IMR-90 (cell line): ENCODE measurements at regions not wholly inside any gene's neighbourhood (a gene's known extent, or its start where the extent isn't known, plus 50 kb on each side); places are given as distances from the start of the nearest gene placed in this dataset.

Experiments used
- ATAC-seq: fragments of 200-7000 bp; cut with Tn5 transposase; 2 replicates; pipeline ENCODE4 v1.9.1; 2020; ENCODE audit warnings: low read depth, mild to moderate bottlenecking, moderate library complexity
- BruUV-seq: library from RNA; stranded (reverse); fragments of 400-500 nt; replicated peaks from 2 replicates; lab custom pipeline; 2021; lab: Mats Ljungman, UMichigan
- CTCF ChIA-PET: fragments of 300-600 bp; formaldehyde crosslinking; extraction: SDS; loops from one replicate; lab custom pipeline; 2021; ENCODE audit warnings: antibody characterized with exemption; lab: Yijun Ruan, JAX
- POLR2A ChIA-PET: fragments of 300-600 bp; sonication (Branson Sonifier 250); formaldehyde crosslinking; loops from one replicate; lab custom pipeline; 2022; ENCODE audit warnings: antibody characterized with exemption; ENCODE audit not compliant: unreplicated experiment; lab: Charles Lee
- DNase-seq: peaks from one replicate; pipeline ENCODE4 v3.0.0; 2013
- H2AFZ ChIP-seq: replicated peaks from 2 replicates; pipeline ENCODE3; 2013; ENCODE audit warnings: low read length, mild to moderate bottlenecking; ENCODE audit not compliant: poor library complexity
- H2AK5ac ChIP-seq: 2 replicates; pipeline ENCODE4 v1.6.1; 2013; ENCODE audit warnings: low read depth, low read length, inconsistent platforms
- H2AK9ac ChIP-seq: replicated peaks from 2 replicates; pipeline ENCODE3; 2013; ENCODE audit warnings: mild to moderate bottlenecking, low read depth, low read length, moderate library complexity; ENCODE audit not compliant: poor library complexity
- H2BK120ac ChIP-seq: 2 replicates; pipeline ENCODE4 v1.6.1; 2013; ENCODE audit warnings: low read depth, low read length, inconsistent platforms
- H2BK15ac ChIP-seq: 3 replicates; pipeline ENCODE4 v1.6.1; 2013; ENCODE audit warnings: low read depth, low read length, inconsistent platforms
- H2BK20ac ChIP-seq: 2 replicates; pipeline ENCODE4 v1.6.1; 2013; ENCODE audit warnings: low read depth, mild to moderate bottlenecking, inconsistent platforms, low read length, moderate library complexity
- H2BK5ac ChIP-seq: 2 replicates; pipeline ENCODE4 v1.6.1; 2013; ENCODE audit warnings: mild to moderate bottlenecking, low read depth, low read length, inconsistent platforms; ENCODE audit not compliant: poor library complexity, severe bottlenecking
- H3K14ac ChIP-seq: replicated peaks from 2 replicates; pipeline ENCODE4 v1.6.1; 2013; ENCODE audit warnings: low read depth, low read length, inconsistent platforms
- H3K18ac ChIP-seq: 2 replicates; pipeline ENCODE4 v1.6.1; 2013; ENCODE audit warnings: low read depth, low read length, control low read depth
- H3K23ac ChIP-seq: 2 replicates; pipeline ENCODE4 v1.6.1; 2013; ENCODE audit warnings: low read depth, low read length, inconsistent platforms
- H3K27ac ChIP-seq: 2 replicates; pipeline ENCODE4 v1.5.1; 2013; ENCODE audit warnings: mild to moderate bottlenecking, control low read depth, low read length; ENCODE audit not compliant: insufficient read depth
- H3K27me3 ChIP-seq: 2 replicates; pipeline ENCODE4 v1.6.1; 2013; ENCODE audit warnings: low read length; ENCODE audit not compliant: control insufficient read depth, insufficient read depth
- H3K36me3 ChIP-seq: 2 replicates; pipeline ENCODE4 v1.6.1; 2013; ENCODE audit warnings: low read length, mixed read lengths; ENCODE audit not compliant: control insufficient read depth, insufficient read depth
- H3K4ac ChIP-seq: 2 replicates; pipeline ENCODE4 v1.6.1; 2013; ENCODE audit warnings: low read depth, low read length, inconsistent platforms
- H3K4me1 ChIP-seq: 2 replicates; pipeline ENCODE4 v1.6.1; 2013; ENCODE audit warnings: low read length, mixed read lengths; ENCODE audit not compliant: control insufficient read depth, insufficient read depth
- H3K4me2 ChIP-seq: 2 replicates; pipeline ENCODE4 v1.6.1; 2013; ENCODE audit warnings: low read depth, mild to moderate bottlenecking, control low read depth, low read length, moderate library complexity
- H3K4me3 ChIP-seq: 2 replicates; pipeline ENCODE4 v1.5.1; 2013; ENCODE audit warnings: low read depth, mild to moderate bottlenecking, control low read depth, low read length, moderate library complexity; ENCODE audit not compliant: insufficient read depth
- H3K56ac ChIP-seq: 2 replicates; pipeline ENCODE4 v1.6.1; 2013; ENCODE audit warnings: low read length, inconsistent platforms; ENCODE audit not compliant: insufficient read depth; ENCODE audit errors: extremely low read depth
- H3K79me1 ChIP-seq, 2 experiments: 2 replicates each; pipeline ENCODE4 v1.6.1; 2013; ENCODE audit warnings: low read length in 2 of 2, inconsistent platforms in 1 of 2, low read depth in 1 of 2
- H3K9ac ChIP-seq: 2 replicates; pipeline ENCODE4 v1.6.1; 2013; ENCODE audit warnings: low read depth, low read length, control low read depth
- H3K9me1 ChIP-seq: 2 replicates; pipeline ENCODE4 v1.6.1; 2013; ENCODE audit warnings: low read length, inconsistent platforms; ENCODE audit not compliant: insufficient read depth
- H3K9me3 ChIP-seq: 2 replicates; pipeline ENCODE4 v1.6.1; 2013; ENCODE audit warnings: low read length; ENCODE audit not compliant: control insufficient read depth, insufficient read depth
- H4K20me1 ChIP-seq: 2 replicates; pipeline ENCODE4 v1.6.1; 2013; ENCODE audit warnings: low read length, inconsistent platforms; ENCODE audit not compliant: insufficient read depth
- H4K5ac ChIP-seq: 2 replicates; pipeline ENCODE4 v1.6.1; 2013; ENCODE audit warnings: mild to moderate bottlenecking, low read depth, low read length, control low read depth
- H4K8ac ChIP-seq, 2 experiments: 2 replicates each; pipeline ENCODE4 v1.6.1; 2013; ENCODE audit warnings: low read depth in 2 of 2, low read length in 2 of 2, control low read depth in 1 of 2, inconsistent platforms in 1 of 2
- H4K91ac ChIP-seq: 2 replicates; pipeline ENCODE4 v1.6.1; 2013; ENCODE audit warnings: low read depth, low read length, inconsistent platforms; ENCODE audit not compliant: insufficient read depth
- BHLHE40 ChIP-seq: fragments of 150-350 bp; IDR thresholded peaks from 2 replicates; pipeline ENCODE4 v1.6.1; 2016; ENCODE audit warnings: mild to moderate bottlenecking, low read depth, low read length
- CEBPB ChIP-seq: IDR thresholded peaks from 2 replicates; pipeline ENCODE4 v1.6.1; 2012; ENCODE audit warnings: low read depth, low read length, improper control_type of control experiment
- CHD1 ChIP-seq: IDR thresholded peaks from 2 replicates; pipeline ENCODE4 v1.6.1; 2012; ENCODE audit warnings: low read depth, low read length, improper control_type of control experiment
- CTCF ChIP-seq: conservative IDR thresholded peaks from 2 replicates; pipeline ENCODE4 v1.5.1; 2012; ENCODE audit warnings: mild to moderate bottlenecking, low read depth, low read length, improper control_type of control experiment
- ELK1 ChIP-seq: fragments of 150-350 bp; IDR thresholded peaks from 2 replicates; pipeline ENCODE4 v1.6.1; 2016; ENCODE audit warnings: low read depth, mild to moderate bottlenecking, low read length, moderate library complexity, borderline replicate concordance
- FOS ChIP-seq: fragments of 150-350 bp; IDR thresholded peaks from 2 replicates; pipeline ENCODE4 v1.6.1; 2016; ENCODE audit warnings: low read depth, low read length
- MAFK ChIP-seq: IDR thresholded peaks from 2 replicates; pipeline ENCODE4 v1.6.1; 2012; ENCODE audit warnings: low read depth, low read length, improper control_type of control experiment
- MAZ ChIP-seq: IDR thresholded peaks from 2 replicates; pipeline ENCODE4 v1.6.1; 2012; ENCODE audit warnings: low read depth, mild to moderate bottlenecking, low read length, improper control_type of control experiment, moderate library complexity, borderline replicate concordance
- MXI1 ChIP-seq: IDR thresholded peaks from 2 replicates; pipeline ENCODE4 v1.6.1; 2012; ENCODE audit warnings: low read depth, mild to moderate bottlenecking, low read length, moderate library complexity, borderline replicate concordance
- NFE2L2 ChIP-seq: fragments of 150-350 bp; IDR thresholded peaks from 2 replicates; pipeline ENCODE4 v1.6.1; 2016; ENCODE audit warnings: low read depth, mild to moderate bottlenecking, low read length
- POLR2A ChIP-seq: IDR thresholded peaks from 2 replicates; pipeline ENCODE4 v1.6.1; 2012; ENCODE audit warnings: mild to moderate bottlenecking, low read depth, low read length
- RAD21 ChIP-seq: IDR thresholded peaks from 2 replicates; pipeline ENCODE4 v1.6.1; 2012; ENCODE audit warnings: low read length, improper control_type of control experiment
- RCOR1 ChIP-seq: IDR thresholded peaks from 2 replicates; pipeline ENCODE4 v1.6.1; 2012; ENCODE audit warnings: mild to moderate bottlenecking, low read length, improper control_type of control experiment; ENCODE audit not compliant: insufficient replicate concordance
- RFX5 ChIP-seq: IDR thresholded peaks from 2 replicates; pipeline ENCODE4 v1.8.0; 2012; ENCODE audit warnings: low read depth, mild to moderate bottlenecking, low read length, moderate library complexity
- SMC3 ChIP-seq: fragments of 150-350 bp; IDR thresholded peaks from 2 replicates; pipeline ENCODE4 v1.6.1; 2016; ENCODE audit warnings: low read depth, mild to moderate bottlenecking, antibody characterized with exemption, low read length, moderate library complexity
- WGBS, 2 experiments: methylation state at CpG; one replicate each; pipeline versions ENCODE4 v1.1.5 to v1.1.7; 2013; ENCODE audit warnings: missing lambda C conversion rate in 2 of 2; ENCODE audit not compliant: insufficient read length in 1 of 2; ENCODE audit errors: extremely low coverage in 2 of 2; 5-methylcytosine and 5-hydroxymethylcytosine counted together
- dilution Hi-C: fragments of 300-500 bp; cut with HindIII; formaldehyde crosslinking; loops from one replicate; pipeline ENCODE4 v1.14.3; 2018; ENCODE audit warnings: low sequenced_read_pairs; ENCODE audit not compliant: unreplicated experiment
- in situ Hi-C: fragments of 300-500 bp; cut with MboI; formaldehyde crosslinking; loops from 3 replicates; pipeline ENCODE4 v1.14.3; 2019; ENCODE audit warnings: low sequenced_read_pairs, inconsistent platforms, mixed read lengths
- intact Hi-C: fragments of 100-400 bp; cut with micrococcal nuclease; formaldehyde crosslinking; loops from 2 replicates; pipeline ENCODE4 v1.10.0; 2022
- TF ChIP-seq, protein P1 (sequence below): fragments of 150-350 bp; IDR thresholded peaks from 2 replicates; pipeline ENCODE4 v1.6.1; 2017; ENCODE audit warnings: mild to moderate bottlenecking, antibody characterized with exemption, low read length, low read depth

- H4K20me1 ChIP-seq: no peaks in the 10 kb centered on the region
- ChIA-PET CTCF (interaction anchor here (0.9 to 1.1 kb wide), 2 partner anchors 11 to 18 kb away, joined by 3 read pairs; no protein-coding TSS in a partner anchor), POLR2A (no interaction called here)
- H2AK9ac ChIP-seq: no peak overlapping the region
- H3K4me3 ChIP-seq: no peak overlapping the region
- peaks cover 2% of the 10 kb centered on the region; the same call in 1 of the 2 replicates for H3K27me3 ChIP-seq
- H3K18ac ChIP-seq: no peak overlapping the region
- H3K9ac ChIP-seq: no peak overlapping the region
- H2BK5ac ChIP-seq: no peak overlapping the region
- WGBS, 2 experiments: no CpG with 5 or more reads among the region's 4 CpGs
- DNase-seq: no peak
- in situ Hi-C loops: no loop called here
- dilution Hi-C loops: no loop called here
- H3K23ac ChIP-seq: no peak overlapping the region
- H2AFZ ChIP-seq: no peak overlapping the region
- H2BK15ac ChIP-seq: no peak overlapping the region
- no peaks in the 10 kb centered on the region; the same call in 1 of the 2 replicates for H3K4me1 ChIP-seq
- no peaks in the 10 kb centered on the region for H3K79me1 ChIP-seq
- H2BK20ac ChIP-seq: no peak overlapping the region
- no TSS peak for BruUV-seq
- H3K4ac ChIP-seq: no peak overlapping the region
- no peaks in the 10 kb centered on the region for H3K9me3 ChIP-seq
- H3K9me1 ChIP-seq: no peaks in the 10 kb centered on the region
- no peak overlapping the region for H3K4me2 ChIP-seq
- H2BK120ac ChIP-seq: no peak overlapping the region
- H3K27ac ChIP-seq: no peak overlapping the region
- intact Hi-C loops: no loop called here
- no peaks in the 10 kb centered on the region for H3K36me3 ChIP-seq
- no peak overlapping the region for H3K56ac ChIP-seq
- no peak overlapping the region for H3K14ac ChIP-seq
- H4K91ac ChIP-seq: no peak overlapping the region
- no peak for ATAC-seq
- no peak overlapping the region for H4K8ac ChIP-seq
- no peak overlapping the region for H2AK5ac ChIP-seq
- H4K5ac ChIP-seq: no peak overlapping the region
- no peak for TF ChIP-seq ELK1
- TF ChIP-seq MXI1: no peak
- no peak for TF ChIP-seq MAFK
- TF ChIP-seq MAZ: no peak
- no peak for TF ChIP-seq CTCF
- TF ChIP-seq SMC3: no peak
- no peak for TF ChIP-seq NFE2L2
- no peak for TF ChIP-seq CEBPB
- no peak for TF ChIP-seq POLR2A
- no peak for TF ChIP-seq RFX5
- TF ChIP-seq FOS: no peak
- no peak for TF ChIP-seq BHLHE40
- TF ChIP-seq, protein P1, sequence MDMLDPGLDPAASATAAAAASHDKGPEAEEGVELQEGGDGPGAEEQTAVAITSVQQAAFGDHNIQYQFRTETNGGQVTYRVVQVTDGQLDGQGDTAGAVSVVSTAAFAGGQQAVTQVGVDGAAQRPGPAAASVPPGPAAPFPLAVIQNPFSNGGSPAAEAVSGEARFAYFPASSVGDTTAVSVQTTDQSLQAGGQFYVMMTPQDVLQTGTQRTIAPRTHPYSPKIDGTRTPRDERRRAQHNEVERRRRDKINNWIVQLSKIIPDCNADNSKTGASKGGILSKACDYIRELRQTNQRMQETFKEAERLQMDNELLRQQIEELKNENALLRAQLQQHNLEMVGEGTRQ: no peak
- no peak for TF ChIP-seq RCOR1
- no peak for TF ChIP-seq RAD21
- TF ChIP-seq CHD1: no peak
Measured at GRCh38 chr2:200199576-200200263, 106.8 kb upstream of the SPATS2L start.
